WTC11 (cell line): ENCODE measurements at regions not wholly inside any gene's neighbourhood (a gene's known extent, or its start where the extent isn't known, plus 50 kb on each side); places are given as distances from the start of the nearest gene placed in this dataset.

ENCODE experiments used
- ATAC-seq: fragments of 200-7000 bp; cut with Tn5 transposase; 2 replicates; pipeline ENCODE4 v1.10.0; 2021; ENCODE audit warnings: mild to moderate bottlenecking, moderate library complexity
- CTCF ChIA-PET: fragments of 300-600 bp; sonication (Branson Sonifier 250); formaldehyde crosslinking; loops from one replicate; lab custom pipeline; 2021; ENCODE audit warnings: antibody characterized with exemption; lab: Charles Lee
- POLR2A ChIA-PET: fragments of 350-600 bp; sonication (Branson Sonifier 250); formaldehyde crosslinking; loops from one replicate; lab custom pipeline; 2021; ENCODE audit warnings: antibody characterized with exemption; lab: Charles Lee
- DNase-seq: peaks from one replicate; pipeline ENCODE4 v3.0.0; 2021; ENCODE audit warnings: low spot score
- H3K27ac Mint-ChIP-seq: 2 replicates; pipeline ENCODE4 v1.8.0; 2021; ENCODE audit warnings: mixed read lengths
- H3K27me3 Mint-ChIP-seq: 2 replicates; pipeline ENCODE4 v1.8.0; 2021; ENCODE audit warnings: low read depth, mild to moderate bottlenecking, moderate library complexity, mixed read lengths
- H3K36me3 Mint-ChIP-seq: 2 replicates; pipeline ENCODE4 v1.8.0; 2021; ENCODE audit warnings: mixed read lengths
- H3K4me1 Mint-ChIP-seq: 2 replicates; pipeline ENCODE4 v1.8.0; 2022; ENCODE audit warnings: mixed read lengths
- H3K4me3 Mint-ChIP-seq: 2 replicates; pipeline ENCODE4 v1.8.0; 2021; ENCODE audit warnings: mild to moderate bottlenecking, moderate library complexity, mixed read lengths
- H3K9me3 Mint-ChIP-seq: 2 replicates; pipeline ENCODE4 v1.8.0; 2021; ENCODE audit warnings: mixed read lengths
- EMX1 ChIP-seq: fragments of 250-450 bp; sonication (Bioruptor Pico); IDR thresholded peaks from 2 replicates; pipeline ENCODE4 v1.8.0; 2021; ENCODE audit warnings: mild to moderate bottlenecking
- ETV6 ChIP-seq: sonication (generic); formaldehyde crosslinking; IDR thresholded peaks from 2 replicates; pipeline ENCODE4 v1.8.1; 2022; ENCODE audit warnings: mild to moderate bottlenecking, missing genetic modification reagents
- FOXP1 ChIP-seq: sonication (generic); formaldehyde crosslinking; IDR thresholded peaks from 2 replicates; pipeline ENCODE4 v1.8.0; 2022; ENCODE audit warnings: missing genetic modification reagents, mild to moderate bottlenecking, moderate library complexity, borderline replicate concordance
- JAZF1 ChIP-seq: fragments of 250-450 bp; sonication (Bioruptor Pico); IDR thresholded peaks from 2 replicates; pipeline ENCODE4 v1.9.0; 2021; ENCODE audit warnings: moderate library complexity, mild to moderate bottlenecking, inconsistent platforms
- KAT7 ChIP-seq: sonication (generic); formaldehyde crosslinking; IDR thresholded peaks from 2 replicates; pipeline ENCODE4 v1.8.1; 2023; ENCODE audit warnings: missing genetic modification reagents, mild to moderate bottlenecking, borderline replicate concordance
- MYBL2 ChIP-seq: sonication (generic); formaldehyde crosslinking; IDR thresholded peaks from 2 replicates; pipeline ENCODE4 v1.8.1; 2023; ENCODE audit warnings: mild to moderate bottlenecking, moderate library complexity, missing genetic modification reagents
- OVOL2 ChIP-seq: fragments of 250-450 bp; sonication (Bioruptor Pico); IDR thresholded peaks from 2 replicates; pipeline ENCODE4 v1.9.0; 2021; ENCODE audit warnings: mild to moderate bottlenecking, borderline replicate concordance
- SP1 ChIP-seq: sonication (generic); formaldehyde crosslinking; conservative IDR thresholded peaks from 2 replicates; pipeline ENCODE4 v1.8.1; 2022; ENCODE audit warnings: missing genetic modification reagents
- TP53 ChIP-seq: sonication (generic); formaldehyde crosslinking; IDR thresholded peaks from 2 replicates; pipeline ENCODE4 v1.8.1; 2023; ENCODE audit warnings: mild to moderate bottlenecking, missing genetic modification reagents
- ZBTB21 ChIP-seq: sonication (generic); formaldehyde crosslinking; IDR thresholded peaks from 2 replicates; pipeline ENCODE4 v1.8.1; 2023; ENCODE audit warnings: mild to moderate bottlenecking, missing genetic modification reagents, borderline replicate concordance
- TF ChIP-seq, protein P1 (sequence below): fragments of 250-450 bp; sonication (Bioruptor Pico); IDR thresholded peaks from 2 replicates; pipeline ENCODE4 v1.9.0; 2021; ENCODE audit warnings: moderate library complexity, mild to moderate bottlenecking, inconsistent platforms, borderline replicate concordance
- TF ChIP-seq, protein P2 (sequence below): sonication (generic); formaldehyde crosslinking; IDR thresholded peaks from 2 replicates; pipeline ENCODE4 v1.8.0; 2022; ENCODE audit warnings: mild to moderate bottlenecking, missing genetic modification reagents
- TF ChIP-seq, protein P3 (sequence below): sonication (generic); formaldehyde crosslinking; IDR thresholded peaks from 2 replicates; pipeline ENCODE4 v1.8.0; 2022; ENCODE audit warnings: mild to moderate bottlenecking, missing genetic modification reagents
- TF ChIP-seq, protein P4 (sequence below): sonication (generic); formaldehyde crosslinking; IDR thresholded peaks from 2 replicates; pipeline ENCODE4 v1.8.1; 2022; ENCODE audit warnings: low read depth, missing genetic modification reagents, borderline replicate concordance
- TF ChIP-seq, protein P5 (sequence below): sonication (generic); formaldehyde crosslinking; IDR thresholded peaks from 2 replicates; pipeline ENCODE4 v1.8.1; 2022; ENCODE audit warnings: low read depth, mild to moderate bottlenecking, moderate library complexity, missing genetic modification reagents, borderline replicate concordance
- TF ChIP-seq, protein P6 (sequence below): fragments of 250-450 bp; sonication (Bioruptor Pico); IDR thresholded peaks from 2 replicates; pipeline ENCODE4 v1.9.0; 2021; ENCODE audit warnings: mild to moderate bottlenecking
- TF ChIP-seq, protein P7 (sequence below): fragments of 250-450 bp; sonication (Bioruptor Pico); IDR thresholded peaks from 2 replicates; pipeline ENCODE4 v1.8.0; 2021; ENCODE audit warnings: mild to moderate bottlenecking
- TF ChIP-seq, protein P8 (sequence below): sonication (generic); formaldehyde crosslinking; IDR thresholded peaks from 2 replicates; pipeline ENCODE4 v1.8.1; 2023; ENCODE audit warnings: mild to moderate bottlenecking, missing genetic modification reagents, moderate library complexity

DNA sequence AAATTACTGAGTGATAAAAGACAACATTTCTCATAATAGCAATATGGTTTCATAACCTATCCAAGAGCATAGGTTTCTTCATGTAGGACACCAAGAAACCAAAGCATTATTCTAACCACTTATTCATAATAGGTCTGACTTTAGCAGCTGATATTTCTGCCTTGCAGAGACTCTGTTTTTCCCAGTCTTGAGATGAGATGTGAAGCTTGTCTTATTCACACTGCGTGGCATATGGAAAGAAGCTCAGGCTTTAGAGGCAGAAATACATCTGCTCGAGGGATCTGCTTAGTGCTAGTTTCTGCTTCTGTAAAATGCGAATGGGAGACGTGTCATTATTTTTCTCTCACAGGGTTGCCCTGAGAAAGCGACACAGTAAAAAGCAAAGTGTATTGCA, 232.0 kb upstream of the SPRY2 start:
- peaks cover 12% of the 10 kb centered on the region for H3K4me1 Mint-ChIP-seq
- H3K36me3 Mint-ChIP-seq, result no peaks in the 10 kb centered on the region
- ChIA-PET POLR2A (no interaction called here), CTCF (no interaction called here)
- DNase-seq, result no peak
- TF ChIP-seq FOXP1 (CRISPR knock-in tag) (no peak), JAZF1 (CRISPR knock-in tag) (no peak), EMX1 (CRISPR knock-in tag) (no peak), ZBTB21 (no peak), ETV6 (CRISPR knock-in tag) (no peak)
- TF ChIP-seq, protein P1, sequence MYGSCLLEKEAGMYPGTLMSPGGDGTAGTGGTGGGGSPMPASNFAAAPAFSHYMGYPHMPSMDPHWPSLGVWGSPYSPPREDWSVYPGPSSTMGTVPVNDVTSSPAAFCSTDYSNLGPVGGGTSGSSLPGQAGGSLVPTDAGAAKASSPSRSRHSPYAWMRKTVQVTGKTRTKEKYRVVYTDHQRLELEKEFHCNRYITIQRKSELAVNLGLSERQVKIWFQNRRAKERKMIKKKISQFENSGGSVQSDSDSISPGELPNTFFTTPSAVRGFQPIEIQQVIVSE (CRISPR knock-in tag), result no peak
- no peak overlapping the region for H3K27ac Mint-ChIP-seq
- no peaks in the 10 kb centered on the region for H3K27me3 Mint-ChIP-seq
- H3K4me3 Mint-ChIP-seq, result no peak overlapping the region
- H3K9me3 Mint-ChIP-seq, result no peaks in the 10 kb centered on the region
- ATAC-seq, result no peak

DNA sequence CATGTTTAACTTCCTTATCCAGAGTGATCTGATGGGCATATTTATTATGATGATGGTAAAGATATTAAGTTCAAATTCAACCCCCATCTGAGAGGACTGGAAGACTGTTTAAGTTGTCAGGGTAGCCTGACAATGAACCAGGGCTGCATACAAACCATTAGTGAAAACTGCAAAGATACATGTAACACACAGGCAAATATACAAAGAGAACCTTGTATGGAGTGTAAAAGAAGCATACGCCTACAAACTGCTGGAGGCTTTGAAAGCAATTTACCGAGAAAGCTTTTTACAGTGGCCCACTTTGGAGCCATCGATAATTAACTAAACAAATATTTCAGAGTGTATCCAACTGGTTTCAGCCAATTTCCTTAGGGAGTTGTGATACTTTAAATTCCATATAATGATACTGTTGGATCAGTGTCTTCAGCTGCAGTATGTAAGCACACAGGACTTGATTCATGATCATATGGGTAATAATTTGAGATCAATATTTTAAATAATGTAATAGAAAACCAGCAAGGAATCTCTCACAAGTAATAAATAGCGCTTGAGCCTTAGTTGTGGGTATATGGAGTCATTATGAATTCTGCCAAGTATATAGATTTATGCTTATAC, 231.5 kb upstream of the SPRY2 start:
- ATAC-seq, result no peak
- TF ChIP-seq, protein P2, sequence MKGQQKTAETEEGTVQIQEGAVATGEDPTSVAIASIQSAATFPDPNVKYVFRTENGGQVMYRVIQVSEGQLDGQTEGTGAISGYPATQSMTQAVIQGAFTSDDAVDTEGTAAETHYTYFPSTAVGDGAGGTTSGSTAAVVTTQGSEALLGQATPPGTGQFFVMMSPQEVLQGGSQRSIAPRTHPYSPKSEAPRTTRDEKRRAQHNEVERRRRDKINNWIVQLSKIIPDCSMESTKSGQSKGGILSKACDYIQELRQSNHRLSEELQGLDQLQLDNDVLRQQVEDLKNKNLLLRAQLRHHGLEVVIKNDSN, result no peak
- TF ChIP-seq, protein P3, sequence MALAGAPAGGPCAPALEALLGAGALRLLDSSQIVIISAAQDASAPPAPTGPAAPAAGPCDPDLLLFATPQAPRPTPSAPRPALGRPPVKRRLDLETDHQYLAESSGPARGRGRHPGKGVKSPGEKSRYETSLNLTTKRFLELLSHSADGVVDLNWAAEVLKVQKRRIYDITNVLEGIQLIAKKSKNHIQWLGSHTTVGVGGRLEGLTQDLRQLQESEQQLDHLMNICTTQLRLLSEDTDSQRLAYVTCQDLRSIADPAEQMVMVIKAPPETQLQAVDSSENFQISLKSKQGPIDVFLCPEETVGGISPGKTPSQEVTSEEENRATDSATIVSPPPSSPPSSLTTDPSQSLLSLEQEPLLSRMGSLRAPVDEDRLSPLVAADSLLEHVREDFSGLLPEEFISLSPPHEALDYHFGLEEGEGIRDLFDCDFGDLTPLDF (CRISPR knock-in tag), result no peak
- TF ChIP-seq, protein P4, sequence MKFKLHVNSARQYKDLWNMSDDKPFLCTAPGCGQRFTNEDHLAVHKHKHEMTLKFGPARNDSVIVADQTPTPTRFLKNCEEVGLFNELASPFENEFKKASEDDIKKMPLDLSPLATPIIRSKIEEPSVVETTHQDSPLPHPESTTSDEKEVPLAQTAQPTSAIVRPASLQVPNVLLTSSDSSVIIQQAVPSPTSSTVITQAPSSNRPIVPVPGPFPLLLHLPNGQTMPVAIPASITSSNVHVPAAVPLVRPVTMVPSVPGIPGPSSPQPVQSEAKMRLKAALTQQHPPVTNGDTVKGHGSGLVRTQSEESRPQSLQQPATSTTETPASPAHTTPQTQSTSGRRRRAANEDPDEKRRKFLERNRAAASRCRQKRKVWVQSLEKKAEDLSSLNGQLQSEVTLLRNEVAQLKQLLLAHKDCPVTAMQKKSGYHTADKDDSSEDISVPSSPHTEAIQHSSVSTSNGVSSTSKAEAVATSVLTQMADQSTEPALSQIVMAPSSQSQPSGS (CRISPR knock-in tag), result no peak
- TF ChIP-seq, protein P5, sequence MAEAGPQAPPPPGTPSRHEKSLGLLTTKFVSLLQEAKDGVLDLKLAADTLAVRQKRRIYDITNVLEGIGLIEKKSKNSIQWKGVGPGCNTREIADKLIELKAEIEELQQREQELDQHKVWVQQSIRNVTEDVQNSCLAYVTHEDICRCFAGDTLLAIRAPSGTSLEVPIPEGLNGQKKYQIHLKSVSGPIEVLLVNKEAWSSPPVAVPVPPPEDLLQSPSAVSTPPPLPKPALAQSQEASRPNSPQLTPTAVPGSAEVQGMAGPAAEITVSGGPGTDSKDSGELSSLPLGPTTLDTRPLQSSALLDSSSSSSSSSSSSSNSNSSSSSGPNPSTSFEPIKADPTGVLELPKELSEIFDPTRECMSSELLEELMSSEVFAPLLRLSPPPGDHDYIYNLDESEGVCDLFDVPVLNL (CRISPR knock-in tag), result no peak
- TF ChIP-seq, protein P6, sequence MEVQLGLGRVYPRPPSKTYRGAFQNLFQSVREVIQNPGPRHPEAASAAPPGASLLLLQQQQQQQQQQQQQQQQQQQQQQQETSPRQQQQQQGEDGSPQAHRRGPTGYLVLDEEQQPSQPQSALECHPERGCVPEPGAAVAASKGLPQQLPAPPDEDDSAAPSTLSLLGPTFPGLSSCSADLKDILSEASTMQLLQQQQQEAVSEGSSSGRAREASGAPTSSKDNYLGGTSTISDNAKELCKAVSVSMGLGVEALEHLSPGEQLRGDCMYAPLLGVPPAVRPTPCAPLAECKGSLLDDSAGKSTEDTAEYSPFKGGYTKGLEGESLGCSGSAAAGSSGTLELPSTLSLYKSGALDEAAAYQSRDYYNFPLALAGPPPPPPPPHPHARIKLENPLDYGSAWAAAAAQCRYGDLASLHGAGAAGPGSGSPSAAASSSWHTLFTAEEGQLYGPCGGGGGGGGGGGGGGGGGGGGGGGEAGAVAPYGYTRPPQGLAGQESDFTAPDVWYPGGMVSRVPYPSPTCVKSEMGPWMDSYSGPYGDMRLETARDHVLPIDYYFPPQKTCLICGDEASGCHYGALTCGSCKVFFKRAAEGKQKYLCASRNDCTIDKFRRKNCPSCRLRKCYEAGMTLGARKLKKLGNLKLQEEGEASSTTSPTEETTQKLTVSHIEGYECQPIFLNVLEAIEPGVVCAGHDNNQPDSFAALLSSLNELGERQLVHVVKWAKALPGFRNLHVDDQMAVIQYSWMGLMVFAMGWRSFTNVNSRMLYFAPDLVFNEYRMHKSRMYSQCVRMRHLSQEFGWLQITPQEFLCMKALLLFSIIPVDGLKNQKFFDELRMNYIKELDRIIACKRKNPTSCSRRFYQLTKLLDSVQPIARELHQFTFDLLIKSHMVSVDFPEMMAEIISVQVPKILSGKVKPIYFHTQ, result no peak
- Mint-ChIP-seq H3K36me3 (no peaks in the 10 kb centered on the region), H3K4me1 (peaks cover 10% of the 10 kb centered on the region), H3K4me3 (no peak overlapping the region), H3K27ac (no peak overlapping the region), H3K9me3 (no peaks in the 10 kb centered on the region), H3K27me3 (no peaks in the 10 kb centered on the region)
- DNase-seq, result no peak
- POLR2A ChIA-PET, result no interaction called here
- CTCF ChIA-PET, result no interaction called here

DNA sequence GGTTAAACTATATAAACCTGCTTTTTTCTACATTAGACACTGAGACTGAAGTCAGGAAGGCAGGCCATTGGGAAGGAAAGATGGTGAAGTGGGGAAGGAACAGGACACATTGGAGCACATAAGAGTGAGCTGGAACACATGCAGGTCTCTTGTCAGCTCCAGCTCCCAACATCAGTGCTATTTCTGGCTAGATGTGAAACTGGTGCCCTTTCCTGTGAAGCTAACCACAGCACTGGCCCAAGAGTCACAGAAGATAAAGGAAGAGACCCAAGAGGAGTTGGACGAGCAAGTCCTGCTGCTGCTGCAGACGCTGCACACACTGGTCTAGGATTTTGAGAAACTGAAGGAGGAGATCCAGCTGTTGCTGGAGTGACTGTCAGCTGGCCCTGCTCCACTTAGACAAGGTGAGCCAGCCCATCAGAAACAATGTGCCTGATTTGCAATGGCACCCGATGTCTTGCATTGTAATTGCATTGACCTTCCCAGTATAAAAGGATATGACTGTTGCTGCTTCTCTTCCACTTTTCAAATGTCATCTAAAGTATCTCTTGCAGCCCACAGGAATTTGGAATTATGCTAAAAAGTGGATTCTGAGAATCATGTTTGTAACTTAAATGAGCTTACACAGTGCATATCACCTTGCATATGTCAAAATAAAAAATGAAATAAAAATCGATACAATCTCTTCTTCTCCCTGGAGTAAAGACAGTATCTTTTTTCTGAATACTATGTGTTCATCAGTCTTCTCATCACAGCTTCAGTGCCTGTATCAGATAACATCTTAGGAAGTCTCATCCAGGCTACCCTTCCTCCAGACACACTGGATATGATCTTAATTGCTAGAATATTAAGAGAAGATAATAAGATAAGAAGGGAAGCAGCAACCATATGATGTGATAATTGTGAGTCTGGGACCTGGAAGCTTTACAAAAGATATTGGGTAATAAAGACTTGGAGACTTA, 230.7 kb upstream of the SPRY2 start:
- no peak overlapping the region for H3K4me3 Mint-ChIP-seq
- H3K4me1 Mint-ChIP-seq, result peaks cover 8% of the 10 kb centered on the region
- ChIA-PET POLR2A (no interaction called here), CTCF (no interaction called here)
- DNase-seq (no peak), ATAC-seq (no peak)
- no peaks in the 10 kb centered on the region for H3K36me3 Mint-ChIP-seq
- no peaks in the 10 kb centered on the region for H3K27me3 Mint-ChIP-seq
- no peak overlapping the region for H3K27ac Mint-ChIP-seq
- H3K9me3 Mint-ChIP-seq, result no peaks in the 10 kb centered on the region
- TF ChIP-seq MYBL2 (CRISPR knock-in tag), result no peak
- TF ChIP-seq OVOL2 (CRISPR knock-in tag), result no peak
- TF ChIP-seq, protein P7, sequence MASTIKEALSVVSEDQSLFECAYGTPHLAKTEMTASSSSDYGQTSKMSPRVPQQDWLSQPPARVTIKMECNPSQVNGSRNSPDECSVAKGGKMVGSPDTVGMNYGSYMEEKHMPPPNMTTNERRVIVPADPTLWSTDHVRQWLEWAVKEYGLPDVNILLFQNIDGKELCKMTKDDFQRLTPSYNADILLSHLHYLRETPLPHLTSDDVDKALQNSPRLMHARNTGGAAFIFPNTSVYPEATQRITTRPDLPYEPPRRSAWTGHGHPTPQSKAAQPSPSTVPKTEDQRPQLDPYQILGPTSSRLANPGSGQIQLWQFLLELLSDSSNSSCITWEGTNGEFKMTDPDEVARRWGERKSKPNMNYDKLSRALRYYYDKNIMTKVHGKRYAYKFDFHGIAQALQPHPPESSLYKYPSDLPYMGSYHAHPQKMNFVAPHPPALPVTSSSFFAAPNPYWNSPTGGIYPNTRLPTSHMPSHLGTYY (CRISPR knock-in tag), result no peak
- TF ChIP-seq, protein P3 (CRISPR knock-in tag), result no peak
- TF ChIP-seq KAT7 (CRISPR knock-in tag), result no peak
- TF ChIP-seq, protein P8, sequence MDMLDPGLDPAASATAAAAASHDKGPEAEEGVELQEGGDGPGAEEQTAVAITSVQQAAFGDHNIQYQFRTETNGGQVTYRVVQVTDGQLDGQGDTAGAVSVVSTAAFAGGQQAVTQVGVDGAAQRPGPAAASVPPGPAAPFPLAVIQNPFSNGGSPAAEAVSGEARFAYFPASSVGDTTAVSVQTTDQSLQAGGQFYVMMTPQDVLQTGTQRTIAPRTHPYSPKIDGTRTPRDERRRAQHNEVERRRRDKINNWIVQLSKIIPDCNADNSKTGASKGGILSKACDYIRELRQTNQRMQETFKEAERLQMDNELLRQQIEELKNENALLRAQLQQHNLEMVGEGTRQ, result no peak
- no peak for TF ChIP-seq SP1 (CRISPR knock-in tag)
- TF ChIP-seq TP53 (CRISPR knock-in tag), result no peak
